Pancreas (tissue), 10 donors: ENCODE measurements at regions not wholly inside any gene's neighbourhood (a gene's known extent, or its start where the extent isn't known, plus 50 kb on each side); places are given as distances from the start of the nearest gene placed in this dataset.

Experiments
- ATAC-seq, 4 donors: fragments of 200-7000 bp; cut with Tn5 transposase; one replicate each; pipeline versions ENCODE4 v1.8.0 to v1.9.1; 2020; ENCODE audit warnings: mild to moderate bottlenecking in 4 of 4, moderate library complexity in 4 of 4
- DNase-seq, 6 donors: peaks; one replicate each; pipeline ENCODE4 v3.0.0-alpha.2; 2020
- FAIRE-seq: peaks from 2 replicates; lab custom pipeline; 2012; peaks lifted over from hg19 to GRCh38; lab: Jason Lieb, UNC
- H3K27ac ChIP-seq, 4 donors: fragments of 200-600 bp; sonication (generic); 1 replicate in 3 of 4; 2 replicates in 1 of 4; pipeline versions ENCODE4 v1.5.0 to v1.8.0; 2020
- H3K27me3 ChIP-seq, 4 donors: fragments of 200-600 bp; one replicate each; pipeline ENCODE4 v1.8.0; 2021
- H3K36me3 ChIP-seq, 3 donors: fragments of 200-600 bp; sonication (generic) in 1 of 3; one replicate each; pipeline versions ENCODE4 v1.5.0 to v1.8.0; 2020 to 2021
- H3K4me1 ChIP-seq, 3 donors: fragments of 200-600 bp; one replicate each; pipeline ENCODE4 v1.8.0; 2021
- H3K4me3 ChIP-seq, 4 donors: fragments of 200-600 bp; sonication (generic) in 2 of 4; one replicate each; pipeline versions ENCODE4 v1.5.0 to v1.8.0; 2020 to 2021
- H3K9me3 ChIP-seq, 4 donors: fragments of 200-600 bp; one replicate each; pipeline ENCODE4 v1.8.0; 2021
- WGBS, 2 donors: extraction: QIAGEN DNeasy Blood & Tissue Kit; methylation state at CpG; one replicate each; pipeline ENCODE4 v1.1.7; 2013; 5-methylcytosine and 5-hydroxymethylcytosine counted together
- intact Hi-C, 3 donors: fragments of 100-400 bp; cut with DNase I; formaldehyde crosslinking; loops; one replicate each; pipeline versions ENCODE4 v1.11.1 to v1.14.2; 2022
- TF ChIP-seq, protein P1 (sequence below), 4 donors: fragments of 200-600 bp; sonication (generic) in 3 of 4; IDR thresholded peaks; one replicate each; pipeline versions ENCODE4 v1.5.0 to v1.8.0; 2021; ENCODE audit warnings: antibody characterized with exemption in 4 of 4
- donor health status: healthy with polysubstance abuse.
- donor health status: DM: no; HTN: no; CAD: no; lungs with moderate emphysema.
- donor health status: DM: no; HTN: no; CAD: no.
- donor health status: control.
- donor health status: control.
- donor health status: Bipolar disorder and iron deficiency.
- donor health status: DM: yes; HTN: yes; CAD: no.
- donor health status: DM: no; HTN: no; CAD: no.
- donor health status: DM: no; HTN: no; CAD: no.
- donor health status: DM: yes; HTN: yes; CAD: no.

- WGBS, 2 donors, result 59 to 71% methylated on average over 2 of the region's 2 CpGs
Observed at GRCh38 chr15:87508086-87508485, 748.5 kb downstream of the NTRK3 start.

GRCh38 chr15:87502173-87502572 lies 754.4 kb downstream of the NTRK3 start:
- Histone ChIP-seq H3K4me1 (no peaks in the 10 kb centered on the region), H3K36me3 (no peaks in the 10 kb centered on the region), H3K27ac (no peak overlapping the region), H3K4me3 (no peak overlapping the region), H3K27me3 (no peaks in the 10 kb centered on the region), H3K9me3 (no peaks in the 10 kb centered on the region)
- TF ChIP-seq, protein P1, sequence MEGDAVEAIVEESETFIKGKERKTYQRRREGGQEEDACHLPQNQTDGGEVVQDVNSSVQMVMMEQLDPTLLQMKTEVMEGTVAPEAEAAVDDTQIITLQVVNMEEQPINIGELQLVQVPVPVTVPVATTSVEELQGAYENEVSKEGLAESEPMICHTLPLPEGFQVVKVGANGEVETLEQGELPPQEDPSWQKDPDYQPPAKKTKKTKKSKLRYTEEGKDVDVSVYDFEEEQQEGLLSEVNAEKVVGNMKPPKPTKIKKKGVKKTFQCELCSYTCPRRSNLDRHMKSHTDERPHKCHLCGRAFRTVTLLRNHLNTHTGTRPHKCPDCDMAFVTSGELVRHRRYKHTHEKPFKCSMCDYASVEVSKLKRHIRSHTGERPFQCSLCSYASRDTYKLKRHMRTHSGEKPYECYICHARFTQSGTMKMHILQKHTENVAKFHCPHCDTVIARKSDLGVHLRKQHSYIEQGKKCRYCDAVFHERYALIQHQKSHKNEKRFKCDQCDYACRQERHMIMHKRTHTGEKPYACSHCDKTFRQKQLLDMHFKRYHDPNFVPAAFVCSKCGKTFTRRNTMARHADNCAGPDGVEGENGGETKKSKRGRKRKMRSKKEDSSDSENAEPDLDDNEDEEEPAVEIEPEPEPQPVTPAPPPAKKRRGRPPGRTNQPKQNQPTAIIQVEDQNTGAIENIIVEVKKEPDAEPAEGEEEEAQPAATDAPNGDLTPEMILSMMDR (IDR thresholded peaks at IDR 0.05), result no peak
- intact Hi-C loops, result no loop called here
- FAIRE-seq, result no peak
- WGBS, 2 donors, result 74 to 75% methylated on average over 2 of the region's 2 CpGs
- DNase-seq, result no peak
- no peak for ATAC-seq

More at GRCh38 chr15:87508086-87508485, 748.5 kb downstream of the NTRK3 start:
- intact Hi-C loops, result no loop called here
- no peak for FAIRE-seq
- DNase-seq, result no peak
- Histone ChIP-seq H3K4me1 (no peaks in the 10 kb centered on the region), H3K27ac (no peak overlapping the region), H3K27me3 (no peaks in the 10 kb centered on the region), H3K9me3 (no peaks in the 10 kb centered on the region), H3K4me3 (no peak overlapping the region), H3K36me3 (no peaks in the 10 kb centered on the region)
- TF ChIP-seq, protein P1 (IDR thresholded peaks at IDR 0.05), result no peak
- no peak for ATAC-seq

GRCh38 chr15:87500240-87500639 lies 756.3 kb downstream of the NTRK3 start:
- TF ChIP-seq, protein P1 (IDR thresholded peaks at IDR 0.05), result no peak
- no peak for ATAC-seq
- no peaks in the 10 kb centered on the region for H3K27me3 ChIP-seq
- no peak overlapping the region for H3K4me3 ChIP-seq
- no peak overlapping the region for H3K27ac ChIP-seq
- H3K9me3 ChIP-seq, result no peaks in the 10 kb centered on the region
- FAIRE-seq, result no peak
- DNase-seq, result no peak
- no peaks in the 10 kb centered on the region for H3K4me1 ChIP-seq
- 35 to 47% methylated on average over 7 of the region's 7 CpGs for WGBS, 2 donors
- intact Hi-C loops, result no loop called here
- H3K36me3 ChIP-seq, result no peaks in the 10 kb centered on the region

DNA sequence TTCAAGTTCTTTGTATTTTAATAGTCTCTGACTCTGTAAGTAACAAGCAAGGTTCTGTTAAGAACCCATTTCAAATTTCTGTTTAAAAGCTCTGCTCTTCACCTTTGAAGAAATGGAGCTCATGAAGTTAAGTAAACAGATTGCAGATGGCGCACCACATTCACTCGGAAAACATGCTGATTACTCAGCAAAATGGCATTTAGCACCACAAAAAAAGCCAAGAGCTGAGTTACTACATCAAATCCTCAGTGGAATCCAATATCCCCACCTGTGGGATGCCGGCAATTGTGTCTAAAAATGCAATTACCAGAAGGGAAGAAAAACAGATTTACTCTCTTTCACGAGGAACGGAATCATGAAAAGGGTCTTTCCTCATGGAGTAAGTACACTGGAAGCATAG lies 758.0 kb downstream of the NTRK3 start:
- H3K9me3 ChIP-seq, result no peaks in the 10 kb centered on the region
- H3K4me3 ChIP-seq, result no peak overlapping the region
- FAIRE-seq (no peak), DNase-seq (no peak), ATAC-seq (peak in 1 of 4 donors; percentile 23)
- H3K27me3 ChIP-seq, result no peaks in the 10 kb centered on the region
- H3K4me1 ChIP-seq, result no peaks in the 10 kb centered on the region
- no peak overlapping the region for H3K27ac ChIP-seq
- TF ChIP-seq, protein P1 (IDR thresholded peaks at IDR 0.05), result no peak
- H3K36me3 ChIP-seq, result no peaks in the 10 kb centered on the region
- intact Hi-C loops, result no loop called here
- 56 to 57% methylated on average over 5 of the region's 5 CpGs for WGBS, 2 donors

DNA sequence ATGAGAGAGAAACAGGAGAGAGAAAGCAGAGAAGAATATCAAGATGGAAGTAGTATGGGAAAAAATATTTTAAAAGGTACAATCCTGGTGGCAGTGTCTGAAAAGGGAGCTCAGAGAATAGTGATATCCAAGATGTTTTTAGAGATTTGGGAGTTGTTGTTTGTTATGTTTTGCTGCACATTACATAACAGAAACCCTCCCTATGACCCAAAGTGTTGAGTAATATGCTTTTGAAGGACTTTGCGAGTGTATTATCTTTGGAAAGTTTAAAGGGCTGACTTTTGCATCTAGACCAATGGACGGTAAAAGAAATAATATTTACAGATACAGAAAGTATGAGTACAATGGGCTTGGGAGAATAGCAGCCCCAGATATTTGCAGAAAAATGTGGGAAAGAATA lies 759.7 kb downstream of the NTRK3 start:
- WGBS, 2 donors, result 37 to 43% methylated on average over 2 of the region's 2 CpGs

More for the DNA sequence above, 759.7 kb downstream of the NTRK3 start:
- no peak for ATAC-seq
- H3K36me3 ChIP-seq, result no peaks in the 10 kb centered on the region
- H3K27me3 ChIP-seq, result peaks cover 0 to 4% (median 0%) of the 10 kb centered on the region in 4 donors
- H3K27ac ChIP-seq, result no peak overlapping the region
- H3K4me3 ChIP-seq, result no peak overlapping the region
- DNase-seq, result no peak
- no peaks in the 10 kb centered on the region for H3K9me3 ChIP-seq
- intact Hi-C loops, result no loop called here
- no peak for FAIRE-seq
- H3K4me1 ChIP-seq, result no peaks in the 10 kb centered on the region
- TF ChIP-seq, protein P1 (IDR thresholded peaks at IDR 0.05), result no peak
